ENCODE measurements at regions not wholly inside any gene's neighbourhood (a gene's known extent, or its start where the extent isn't known, plus 50 kb on each side); places are given as distances from the start of the nearest gene placed in this dataset.

- Histone ChIP-seq H3K36me3 (ENCODE audit: insufficient read depth in 1 of 2, low read depth in 1 of 2) (no peaks in the 10 kb centered on the region), H3K4me1 (no peaks in the 10 kb centered on the region), H3K9me3 (no peaks in the 10 kb centered on the region), H3K27me3 (ENCODE audit: insufficient read depth in 3 of 3, low read length in 2 of 3) (no peaks in the 10 kb centered on the region), H3K27ac (no peak overlapping the region), H3K4me3 (no peak overlapping the region)
- ATAC-seq: peak in 2 of 4 donors; percentile 34 to 40
- no peak for TF ChIP-seq CTCF (IDR thresholded peaks at IDR 0.05)
- intact Hi-C loops (cut with DNase I): no loop called here
- 64 to 68% (median 65%) methylated on average over 4 of the region's 4 CpGs for WGBS, 3 donors
- DNase-seq: no peak
Observed at GRCh38 chr18:44098551-44099098, 582.1 kb upstream of the SETBP1 start.

GRCh38 chr18:44107187-44107586, 573.5 kb upstream of the SETBP1 start:
- no peaks in the 10 kb centered on the region for H3K4me1 ChIP-seq
- no peak overlapping the region for H3K4me3 ChIP-seq
- peak in 1 of 4 donors; percentile 69 for ATAC-seq
- no peaks in the 10 kb centered on the region for H3K36me3 ChIP-seq (ENCODE audit: insufficient read depth in 1 of 2, low read depth in 1 of 2)
- intact Hi-C loops (cut with DNase I): no loop called here
- no peak for DNase-seq
- H3K27ac ChIP-seq: no peak overlapping the region
- 85 to 91% (median 90%) methylated on average over 2 of the region's 2 CpGs for WGBS, 3 donors
- no peak for TF ChIP-seq CTCF (IDR thresholded peaks at IDR 0.05)
- H3K27me3 ChIP-seq (ENCODE audit: insufficient read depth in 3 of 3, low read length in 2 of 3): no peaks in the 10 kb centered on the region
- no peaks in the 10 kb centered on the region for H3K9me3 ChIP-seq

GRCh38 chr18:44111337-44111736, 569.4 kb upstream of the SETBP1 start:
- no peak overlapping the region for H3K4me3 ChIP-seq
- TF ChIP-seq CTCF (IDR thresholded peaks at IDR 0.05): no peak
- H3K4me1 ChIP-seq: no peaks in the 10 kb centered on the region
- ATAC-seq (no peak), DNase-seq (no peak)
- H3K27ac ChIP-seq: no peak overlapping the region
- H3K27me3 ChIP-seq (ENCODE audit: insufficient read depth in 3 of 3, low read length in 2 of 3): peaks cover 0 to 2% (median 0%) of the 10 kb centered on the region in 3 donors
- no peaks in the 10 kb centered on the region for H3K9me3 ChIP-seq
- intact Hi-C loops (cut with DNase I): no loop called here
- no peaks in the 10 kb centered on the region for H3K36me3 ChIP-seq (ENCODE audit: insufficient read depth in 1 of 2, low read depth in 1 of 2)

- DNase-seq: no peak
- intact Hi-C loops (cut with DNase I): no loop called here
- Histone ChIP-seq H3K36me3 (ENCODE audit: insufficient read depth in 1 of 2, low read depth in 1 of 2) (no peaks in the 10 kb centered on the region), H3K27ac (no peak overlapping the region), H3K27me3 (ENCODE audit: insufficient read depth in 3 of 3, low read length in 2 of 3) (peaks cover 0 to 2% (median 0%) of the 10 kb centered on the region in 3 donors), H3K9me3 (no peaks in the 10 kb centered on the region), H3K4me3 (no peak overlapping the region), H3K4me1 (no peaks in the 10 kb centered on the region)
- TF ChIP-seq CTCF (IDR thresholded peaks at IDR 0.05): no peak
- no peak for ATAC-seq
Observed at GRCh38 chr18:44117821-44118220, 562.9 kb upstream of the SETBP1 start.

GRCh38 chr18:44119607-44120006, 561.1 kb upstream of the SETBP1 start:
- Histone ChIP-seq H3K4me3 (no peak overlapping the region), H3K4me1 (no peaks in the 10 kb centered on the region), H3K27me3 (ENCODE audit: insufficient read depth in 3 of 3, low read length in 2 of 3) (no peaks in the 10 kb centered on the region), H3K36me3 (ENCODE audit: insufficient read depth in 1 of 2, low read depth in 1 of 2) (no peaks in the 10 kb centered on the region), H3K27ac (no peak overlapping the region), H3K9me3 (no peaks in the 10 kb centered on the region)
- WGBS, 3 donors: 89 to 94% (median 94%) methylated on average over 2 of the region's 2 CpGs
- intact Hi-C loops (cut with DNase I): no loop called here
- no peak for TF ChIP-seq CTCF (IDR thresholded peaks at IDR 0.05)
- DNase-seq (no peak), ATAC-seq (no peak)
